Stimulated activated effector memory CD8-positive, alpha-beta T cell treated with anti-CD3 and anti-CD28 coated beads, Interleukin-12 subunit alpha, Interleukin-12 subunit beta, amount 100 ng/mL, for 72 hours (primary cell): ENCODE measurements at regions not wholly inside any gene's neighbourhood (a gene's known extent, or its start where the extent isn't known, plus 50 kb on each side); places are given as distances from the start of the nearest gene placed in this dataset.

ENCODE experiments used
- ATAC-seq: fragments of 150-1000 bp; cut with Tn5 transposase; 2 replicates; pipeline ENCODE4 v1.10.0; 2021
- DNase-seq, 2 donors: peaks; one replicate each; pipeline ENCODE4 v3.0.0; 2021 to 2022; ENCODE audit warnings: low spot score in 2 of 2
- H3K27ac Mint-ChIP-seq: one replicate; pipeline ENCODE4 v1.8.0; 2022; ENCODE audit warnings: mild to moderate bottlenecking, mixed read lengths
- H3K36me3 Mint-ChIP-seq: one replicate; pipeline ENCODE4 v1.8.0; 2022; ENCODE audit warnings: mild to moderate bottlenecking, mixed read lengths
- H3K4me1 Mint-ChIP-seq: one replicate; pipeline ENCODE4 v1.8.0; 2022; ENCODE audit warnings: mixed read lengths
- H3K4me3 Mint-ChIP-seq: one replicate; pipeline ENCODE4 v1.8.0; 2022; ENCODE audit warnings: mild to moderate bottlenecking, mixed read lengths
- H3K9me3 Mint-ChIP-seq: one replicate; pipeline ENCODE4 v1.8.0; 2022; ENCODE audit warnings: mixed read lengths

DNA sequence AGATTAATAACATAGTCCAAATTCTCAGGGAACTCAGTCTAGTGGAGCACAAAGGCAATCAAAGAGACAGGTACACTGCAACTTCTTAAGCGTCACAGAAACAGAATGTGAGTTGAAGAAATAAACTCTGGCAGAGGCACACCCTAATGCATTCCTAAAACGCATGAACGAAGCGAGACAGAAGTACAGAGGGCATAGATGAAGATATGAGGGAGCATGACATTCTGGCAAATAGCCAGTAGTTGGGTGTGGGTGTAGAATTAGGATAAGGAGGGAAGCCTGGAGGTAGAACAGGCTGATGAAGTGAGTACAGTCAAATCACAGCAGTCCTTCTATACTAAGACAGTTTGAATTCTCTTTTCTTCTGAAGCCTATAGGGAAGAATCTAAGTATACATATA lies 838.7 kb upstream of the API5 start:
- H3K9me3 Mint-ChIP-seq = peaks cover 12% of the 10 kb centered on the region
- ATAC-seq (no peak), DNase-seq (no peak)
- H3K4me1 Mint-ChIP-seq = no peaks in the 10 kb centered on the region
- no peak overlapping the region for H3K4me3 Mint-ChIP-seq
- H3K36me3 Mint-ChIP-seq = no peaks in the 10 kb centered on the region
- no peak overlapping the region for H3K27ac Mint-ChIP-seq

- no peaks in the 10 kb centered on the region for H3K36me3 Mint-ChIP-seq
- no peaks in the 10 kb centered on the region for H3K4me1 Mint-ChIP-seq
- ATAC-seq (no peak), DNase-seq (no peak)
- peaks cover 10% of the 10 kb centered on the region for H3K9me3 Mint-ChIP-seq
- no peak overlapping the region for H3K4me3 Mint-ChIP-seq
- no peak overlapping the region for H3K27ac Mint-ChIP-seq
These were observed 829.0 kb upstream of the API5 start for GRCh38 chr11:42482822-42483221.

DNA sequence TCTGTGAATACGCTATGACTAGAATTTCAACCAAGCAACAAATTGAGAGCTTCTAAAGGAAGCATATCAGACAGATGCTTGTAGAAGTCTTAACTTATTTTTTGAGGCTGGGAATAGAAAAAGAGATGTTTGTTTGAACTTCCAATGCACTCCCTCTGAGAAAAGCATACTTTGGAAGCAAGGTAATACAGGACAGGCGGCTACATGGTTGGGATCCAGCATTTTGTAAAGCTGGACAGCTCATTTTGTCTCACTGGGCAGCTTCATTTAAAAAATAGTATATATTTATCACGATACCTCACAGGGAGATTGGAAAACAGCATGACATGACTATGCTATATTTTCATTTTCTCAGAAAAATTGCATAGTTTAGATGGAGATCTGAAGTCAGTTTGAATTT lies 821.3 kb upstream of the API5 start:
- Mint-ChIP-seq H3K9me3 (peaks cover 6% of the 10 kb centered on the region), H3K27ac (no peak overlapping the region), H3K36me3 (no peaks in the 10 kb centered on the region), H3K4me3 (no peak overlapping the region), H3K4me1 (no peaks in the 10 kb centered on the region)
- DNase-seq = no peak
- no peak for ATAC-seq

DNA sequence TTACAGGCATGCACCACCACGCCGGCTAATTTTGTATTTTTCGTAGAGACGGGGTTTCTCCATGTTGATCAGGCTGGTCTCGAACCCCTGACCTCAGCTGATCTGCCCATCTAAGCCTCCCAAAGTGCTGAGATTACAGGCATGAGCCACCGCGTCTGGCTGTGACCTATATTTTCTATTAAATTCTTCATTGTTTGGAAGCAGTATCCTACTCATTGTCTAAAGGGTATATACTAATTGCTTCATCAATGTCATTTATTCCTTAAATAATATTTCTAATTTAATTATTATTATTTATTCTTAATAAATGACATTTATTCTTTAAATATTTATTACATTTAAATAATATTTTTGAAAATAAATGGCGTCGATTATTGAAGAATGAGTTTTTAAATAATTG lies 817.3 kb upstream of the API5 start:
- DNase-seq (no peak), ATAC-seq (no peak)
- H3K9me3 Mint-ChIP-seq = peaks cover 9% of the 10 kb centered on the region
- H3K4me1 Mint-ChIP-seq = no peaks in the 10 kb centered on the region
- H3K36me3 Mint-ChIP-seq = no peaks in the 10 kb centered on the region
- H3K27ac Mint-ChIP-seq = no peak overlapping the region
- H3K4me3 Mint-ChIP-seq = no peak overlapping the region

DNA sequence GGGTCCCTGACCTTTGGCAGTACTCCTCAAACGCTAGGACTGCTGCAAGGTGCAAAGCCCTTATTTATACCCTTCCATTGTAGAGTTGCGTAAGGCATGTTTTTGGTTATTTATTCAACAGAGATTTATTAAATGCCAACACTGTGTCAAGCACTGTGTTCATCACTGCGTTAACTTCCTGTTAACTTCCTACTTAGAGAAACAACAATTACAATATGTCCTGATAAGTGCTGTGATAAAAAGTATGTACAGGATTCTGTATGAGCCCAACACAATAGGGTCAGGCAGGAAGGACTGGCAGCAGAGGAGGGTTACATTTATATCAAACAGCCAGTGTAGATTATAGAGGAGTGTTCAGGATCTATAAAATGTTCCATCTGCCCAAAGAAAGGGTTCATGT lies 812.8 kb upstream of the API5 start:
- ATAC-seq (no peak), DNase-seq (no peak)
- Mint-ChIP-seq H3K4me3 (no peak overlapping the region), H3K27ac (no peak overlapping the region), H3K4me1 (no peaks in the 10 kb centered on the region), H3K9me3 (peaks cover 5% of the 10 kb centered on the region), H3K36me3 (no peaks in the 10 kb centered on the region)

- no peak overlapping the region for H3K27ac Mint-ChIP-seq
- ATAC-seq = no peak
These were observed 809.6 kb upstream of the API5 start for GRCh38 chr11:42502151-42502550.

GRCh38 chr11:42521994-42522393 lies 789.8 kb upstream of the API5 start:
- H3K9me3 Mint-ChIP-seq = peaks cover 15% of the 10 kb centered on the region
- no peaks in the 10 kb centered on the region for H3K4me1 Mint-ChIP-seq
- DNase-seq (no peak), ATAC-seq (no peak)
- no peak overlapping the region for H3K4me3 Mint-ChIP-seq
- H3K36me3 Mint-ChIP-seq = no peaks in the 10 kb centered on the region
- no peak overlapping the region for H3K27ac Mint-ChIP-seq

More at GRCh38 chr11:42502151-42502550, 809.6 kb upstream of the API5 start:
- Mint-ChIP-seq H3K36me3 (no peaks in the 10 kb centered on the region), H3K4me3 (no peak overlapping the region), H3K4me1 (no peaks in the 10 kb centered on the region), H3K9me3 (peaks cover 15% of the 10 kb centered on the region)
- DNase-seq = no peak

DNA sequence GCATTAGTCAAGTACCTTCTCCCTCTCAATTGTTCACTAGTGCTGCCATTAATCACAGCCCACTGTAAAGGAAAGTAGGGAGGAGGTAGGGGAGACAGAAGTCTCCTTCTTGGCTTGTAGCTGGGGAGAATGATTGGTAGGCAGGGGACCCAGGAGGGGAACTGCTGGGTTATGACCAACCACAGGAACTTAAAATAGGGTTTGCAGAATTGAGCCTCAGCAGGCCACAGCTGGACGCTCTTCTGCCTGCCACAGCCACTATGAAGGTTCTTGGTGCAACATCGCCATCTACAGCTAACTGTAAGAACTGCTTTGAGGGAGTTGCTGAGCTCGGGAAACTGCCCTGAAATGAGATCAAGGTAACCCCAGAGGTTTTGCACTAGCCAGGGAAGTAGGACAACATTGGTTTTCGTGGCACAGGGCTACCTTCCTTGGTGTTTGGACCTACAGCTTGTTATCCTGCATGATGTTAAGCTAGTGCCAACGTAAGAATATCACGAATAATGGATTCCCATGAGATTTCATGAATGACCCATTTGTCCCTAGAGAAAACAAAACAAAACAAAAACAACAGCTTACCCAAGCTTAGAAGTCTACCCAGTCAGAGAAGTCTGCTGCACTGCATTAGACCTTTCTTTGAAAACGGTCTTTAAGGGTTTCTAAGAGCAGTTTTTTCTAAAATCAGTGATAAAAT lies 787.1 kb upstream of the API5 start:
- no peak overlapping the region for H3K4me3 Mint-ChIP-seq
- H3K27ac Mint-ChIP-seq = no peak overlapping the region
- no peaks in the 10 kb centered on the region for H3K4me1 Mint-ChIP-seq
- no peak for DNase-seq
- ATAC-seq = no peak
- peaks cover 19% of the 10 kb centered on the region for H3K9me3 Mint-ChIP-seq
- no peaks in the 10 kb centered on the region for H3K36me3 Mint-ChIP-seq

GRCh38 chr11:42526426-42526825 lies 785.4 kb upstream of the API5 start:
- H3K4me3 Mint-ChIP-seq = no peak overlapping the region
- H3K36me3 Mint-ChIP-seq = no peaks in the 10 kb centered on the region
- H3K4me1 Mint-ChIP-seq = no peaks in the 10 kb centered on the region
- H3K9me3 Mint-ChIP-seq = peaks cover 17% of the 10 kb centered on the region
- no peak for ATAC-seq
- H3K27ac Mint-ChIP-seq = no peak overlapping the region
- DNase-seq = no peak

GRCh38 chr11:42528471-42528870 lies 783.3 kb upstream of the API5 start:
- Mint-ChIP-seq H3K27ac (no peak overlapping the region), H3K4me1 (no peaks in the 10 kb centered on the region), H3K4me3 (no peak overlapping the region), H3K9me3 (peaks cover 18% of the 10 kb centered on the region), H3K36me3 (no peaks in the 10 kb centered on the region)
- ATAC-seq (no peak), DNase-seq (no peak)

DNA sequence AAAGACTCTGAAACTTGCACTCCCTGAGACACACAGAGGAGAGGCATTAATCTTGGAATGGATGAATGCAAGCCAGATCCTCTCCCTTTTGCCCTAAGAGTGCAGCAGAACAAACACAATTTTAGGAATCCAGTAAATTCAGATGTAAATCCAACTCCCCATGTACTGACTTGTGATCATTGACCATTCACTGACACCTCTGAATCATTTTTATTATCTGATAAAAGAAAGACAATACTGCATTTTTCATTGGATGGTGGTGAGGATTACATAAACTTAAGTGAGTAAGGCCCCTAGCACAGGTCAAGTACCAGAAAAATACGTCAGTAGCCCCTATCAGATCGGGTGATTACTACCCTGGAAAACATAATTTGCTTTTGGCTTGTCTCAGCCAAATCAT lies 782.9 kb upstream of the API5 start:
- DNase-seq = no peak
- Mint-ChIP-seq H3K27ac (no peak overlapping the region), H3K4me3 (no peak overlapping the region), H3K4me1 (no peaks in the 10 kb centered on the region), H3K36me3 (no peaks in the 10 kb centered on the region), H3K9me3 (peaks cover 21% of the 10 kb centered on the region)
- ATAC-seq = no peak

DNA sequence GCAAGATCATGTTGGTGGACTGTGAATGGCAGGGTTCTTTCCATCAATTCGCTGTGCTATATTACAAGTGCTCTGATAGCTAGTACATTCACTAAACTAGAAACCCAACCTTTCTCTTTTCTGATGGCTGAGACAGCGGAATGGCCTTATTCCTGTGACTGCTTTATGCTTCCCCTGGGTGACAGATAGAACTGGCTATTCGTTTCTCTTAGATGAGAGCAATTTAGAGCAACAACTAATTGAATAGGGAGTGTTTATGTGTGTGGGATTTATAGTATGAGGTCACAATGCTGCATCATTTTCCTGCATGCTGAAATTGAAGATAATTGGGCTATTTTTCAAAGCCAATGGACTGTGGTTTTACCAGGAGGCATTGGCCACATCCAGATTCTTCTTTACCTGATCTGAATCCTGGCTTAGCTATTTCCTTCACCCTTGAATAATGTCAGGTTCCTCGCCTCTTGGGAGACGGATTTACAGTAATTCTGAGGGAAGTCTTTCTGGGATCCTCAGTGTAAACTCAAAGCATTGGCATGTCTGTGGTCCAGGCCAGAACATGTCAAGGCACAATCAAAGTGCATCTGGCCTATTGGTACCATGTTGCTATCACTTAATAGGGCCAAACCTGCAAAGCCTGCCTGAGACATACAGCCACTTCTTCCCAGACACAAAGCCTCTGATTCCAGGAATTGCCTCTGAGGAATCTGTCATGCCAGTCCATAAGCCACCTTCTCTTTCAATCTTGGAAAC lies 775.0 kb upstream of the API5 start:
- Mint-ChIP-seq H3K27ac (no peak overlapping the region), H3K4me3 (no peak overlapping the region), H3K4me1 (no peaks in the 10 kb centered on the region), H3K36me3 (no peaks in the 10 kb centered on the region), H3K9me3 (peaks cover 23% of the 10 kb centered on the region)
- DNase-seq = no peak
- no peak for ATAC-seq

DNA sequence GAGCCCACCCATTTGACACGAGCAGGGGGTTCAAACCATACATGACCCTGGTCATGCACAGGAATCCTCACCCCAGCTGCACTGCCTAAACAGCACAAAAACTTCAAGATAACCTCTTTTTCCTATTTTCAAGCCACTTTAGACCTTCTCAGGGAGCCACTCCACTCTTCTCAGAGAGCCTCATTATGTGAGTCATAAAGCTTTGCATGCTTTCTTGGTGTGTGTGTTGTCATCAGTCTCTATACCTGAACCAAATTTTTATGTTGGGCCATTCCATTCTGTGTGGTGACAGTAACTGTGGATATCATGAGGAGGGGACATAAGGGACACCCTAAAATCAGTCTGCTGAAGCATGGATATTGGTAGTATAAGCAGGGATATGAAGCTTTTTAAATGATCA lies 769.5 kb upstream of the API5 start:
- DNase-seq (no peak), ATAC-seq (no peak)
- H3K4me1 Mint-ChIP-seq = no peaks in the 10 kb centered on the region
- H3K9me3 Mint-ChIP-seq = peaks cover 17% of the 10 kb centered on the region
- no peak overlapping the region for H3K27ac Mint-ChIP-seq
- H3K4me3 Mint-ChIP-seq = no peak overlapping the region
- no peaks in the 10 kb centered on the region for H3K36me3 Mint-ChIP-seq

DNA sequence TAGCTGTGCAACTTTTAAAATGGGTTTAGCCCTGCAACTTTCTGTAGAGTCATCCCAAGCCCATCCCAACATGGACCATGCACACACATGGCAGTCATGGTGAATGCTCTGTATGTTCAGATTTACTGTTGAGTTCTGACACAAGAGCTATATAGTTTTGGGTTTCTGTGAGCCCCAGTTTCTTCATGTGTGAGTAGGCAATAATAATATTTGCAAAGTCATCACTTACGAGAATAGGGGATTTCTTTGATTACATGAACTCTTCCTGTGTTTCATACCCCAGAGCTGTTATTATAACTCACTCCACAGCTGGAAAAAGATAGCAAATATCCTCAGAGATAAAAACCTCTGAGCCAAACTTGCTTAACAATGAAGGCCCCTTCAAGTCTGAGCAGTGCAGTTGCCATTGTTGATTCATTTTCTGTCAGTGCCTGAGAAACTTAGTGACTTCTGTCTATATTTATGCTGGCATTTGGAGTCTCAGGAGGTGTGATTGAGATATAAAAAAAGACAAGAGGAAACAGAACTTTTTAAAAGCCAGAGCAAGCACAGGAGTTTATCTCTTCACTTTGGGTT lies 767.9 kb upstream of the API5 start:
- DNase-seq (no peak), ATAC-seq (no peak)
- no peaks in the 10 kb centered on the region for H3K4me1 Mint-ChIP-seq
- no peak overlapping the region for H3K27ac Mint-ChIP-seq
- no peaks in the 10 kb centered on the region for H3K36me3 Mint-ChIP-seq
- peaks cover 20% of the 10 kb centered on the region for H3K9me3 Mint-ChIP-seq
- no peak overlapping the region for H3K4me3 Mint-ChIP-seq

- DNase-seq (no peak), ATAC-seq (no peak)
- peaks cover 14% of the 10 kb centered on the region for H3K9me3 Mint-ChIP-seq
- no peaks in the 10 kb centered on the region for H3K36me3 Mint-ChIP-seq
- no peaks in the 10 kb centered on the region for H3K4me1 Mint-ChIP-seq
- H3K4me3 Mint-ChIP-seq = no peak overlapping the region
- H3K27ac Mint-ChIP-seq = no peak overlapping the region
These were observed 767.1 kb upstream of the API5 start for GRCh38 chr11:42544726-42545125.

GRCh38 chr11:42545954-42546353 lies 765.8 kb upstream of the API5 start:
- Mint-ChIP-seq H3K4me1 (no peaks in the 10 kb centered on the region), H3K4me3 (no peak overlapping the region), H3K36me3 (no peaks in the 10 kb centered on the region), H3K9me3 (peaks cover 11% of the 10 kb centered on the region), H3K27ac (no peak overlapping the region)
- DNase-seq (no peak), ATAC-seq (no peak)
